ENCODE measurements at regions not wholly inside any gene's neighbourhood (a gene's known extent, or its start where the extent isn't known, plus 50 kb on each side); places are given as distances from the start of the nearest gene placed in this dataset.

GRCh38 chr17:68718465-68718864 is 117.3 kb upstream of the FAM20A start:
- TF ChIP-seq, protein P1, sequence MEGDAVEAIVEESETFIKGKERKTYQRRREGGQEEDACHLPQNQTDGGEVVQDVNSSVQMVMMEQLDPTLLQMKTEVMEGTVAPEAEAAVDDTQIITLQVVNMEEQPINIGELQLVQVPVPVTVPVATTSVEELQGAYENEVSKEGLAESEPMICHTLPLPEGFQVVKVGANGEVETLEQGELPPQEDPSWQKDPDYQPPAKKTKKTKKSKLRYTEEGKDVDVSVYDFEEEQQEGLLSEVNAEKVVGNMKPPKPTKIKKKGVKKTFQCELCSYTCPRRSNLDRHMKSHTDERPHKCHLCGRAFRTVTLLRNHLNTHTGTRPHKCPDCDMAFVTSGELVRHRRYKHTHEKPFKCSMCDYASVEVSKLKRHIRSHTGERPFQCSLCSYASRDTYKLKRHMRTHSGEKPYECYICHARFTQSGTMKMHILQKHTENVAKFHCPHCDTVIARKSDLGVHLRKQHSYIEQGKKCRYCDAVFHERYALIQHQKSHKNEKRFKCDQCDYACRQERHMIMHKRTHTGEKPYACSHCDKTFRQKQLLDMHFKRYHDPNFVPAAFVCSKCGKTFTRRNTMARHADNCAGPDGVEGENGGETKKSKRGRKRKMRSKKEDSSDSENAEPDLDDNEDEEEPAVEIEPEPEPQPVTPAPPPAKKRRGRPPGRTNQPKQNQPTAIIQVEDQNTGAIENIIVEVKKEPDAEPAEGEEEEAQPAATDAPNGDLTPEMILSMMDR (IDR thresholded peaks at IDR 0.05): no peak
- DNase-seq (ENCODE audit: low spot score) (no peak), ATAC-seq (ENCODE audit: insufficient number of reproducible peaks, low FRiP score, low read depth) (no peak)
- H3K4me1 ChIP-seq (ENCODE audit: control insufficient read depth in 1 of 2, low read depth in 2 of 2): no peaks in the 10 kb centered on the region
- no peaks in the 10 kb centered on the region for H3K9me3 ChIP-seq
- H3K36me3 ChIP-seq: no peaks in the 10 kb centered on the region
- no peaks in the 10 kb centered on the region for H3K27me3 ChIP-seq (replicated peaks; ENCODE audit: insufficient read depth)
- no peak overlapping the region for H3K4me3 ChIP-seq
- no peak overlapping the region for H3K27ac ChIP-seq

DNA sequence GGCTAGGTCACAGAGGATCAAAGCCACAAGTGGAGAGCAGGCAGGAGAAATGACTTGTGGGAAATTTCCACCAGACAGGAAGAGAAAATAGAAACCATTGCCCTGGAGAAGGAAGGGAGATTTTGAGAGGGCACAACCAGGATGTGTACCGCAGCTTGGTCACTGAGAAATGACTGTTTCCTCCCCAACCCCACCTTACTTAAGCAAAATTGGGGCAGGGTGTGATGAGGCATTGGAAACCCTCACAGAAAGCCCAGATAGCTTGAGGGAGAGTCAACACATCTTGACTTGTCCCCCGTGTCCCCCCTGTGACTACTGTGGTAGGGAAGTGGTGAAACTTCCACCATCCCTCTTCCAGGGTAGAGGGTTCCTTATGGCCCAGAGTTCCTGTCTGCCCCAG is 113.5 kb upstream of the FAM20A start:
- Histone ChIP-seq H3K9me3 (no peaks in the 10 kb centered on the region), H3K4me3 (no peak overlapping the region), H3K36me3 (no peaks in the 10 kb centered on the region), H3K27me3 (replicated peaks; ENCODE audit: insufficient read depth) (no peaks in the 10 kb centered on the region), H3K27ac (no peak overlapping the region), H3K4me1 (ENCODE audit: control insufficient read depth in 1 of 2, low read depth in 2 of 2) (peaks cover 0 to 15% of the 10 kb centered on the region in 2 donors)
- TF ChIP-seq, protein P1 (IDR thresholded peaks at IDR 0.05): no peak
- DNase-seq (ENCODE audit: low spot score) (no peak), ATAC-seq (ENCODE audit: insufficient number of reproducible peaks, low FRiP score, low read depth) (no peak)

DNA sequence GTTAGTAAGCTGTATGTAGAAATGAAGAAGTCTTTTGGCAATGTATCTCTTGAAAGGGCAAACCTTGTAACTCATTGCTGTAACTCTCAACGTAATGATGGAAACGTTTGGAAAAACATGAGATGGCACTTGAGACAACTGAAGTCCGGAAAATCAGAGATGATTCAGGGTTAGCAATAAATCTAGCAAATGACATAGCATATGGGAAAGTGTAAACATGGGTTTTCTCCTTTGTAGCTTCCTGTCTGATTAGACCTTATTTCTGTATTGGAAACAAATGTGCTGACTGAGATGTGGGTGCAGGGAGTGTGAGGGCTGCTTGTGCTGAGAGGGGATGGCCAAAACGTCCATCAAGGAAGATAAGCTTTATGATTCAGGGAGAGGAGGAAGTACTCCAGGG is 110.7 kb upstream of the FAM20A start:
- DNase-seq (ENCODE audit: low spot score): no peak
- no peak for ATAC-seq (ENCODE audit: insufficient number of reproducible peaks, low FRiP score, low read depth)
- Histone ChIP-seq H3K27me3 (replicated peaks; ENCODE audit: insufficient read depth) (no peaks in the 10 kb centered on the region), H3K4me3 (no peak overlapping the region), H3K4me1 (ENCODE audit: control insufficient read depth in 1 of 2, low read depth in 2 of 2) (peaks cover 0 to 18% of the 10 kb centered on the region in 2 donors), H3K9me3 (no peaks in the 10 kb centered on the region), H3K27ac (no peak overlapping the region), H3K36me3 (no peaks in the 10 kb centered on the region)
- TF ChIP-seq, protein P1 (IDR thresholded peaks at IDR 0.05): no peak

- Histone ChIP-seq H3K27me3 (replicated peaks; ENCODE audit: insufficient read depth) (no peaks in the 10 kb centered on the region), H3K9me3 (no peaks in the 10 kb centered on the region), H3K36me3 (no peaks in the 10 kb centered on the region), H3K4me1 (ENCODE audit: control insufficient read depth in 1 of 2, low read depth in 2 of 2) (peaks cover 0 to 18% of the 10 kb centered on the region in 2 donors), H3K27ac (no peak overlapping the region), H3K4me3 (no peak overlapping the region)
- TF ChIP-seq, protein P1 (IDR thresholded peaks at IDR 0.05): no peak
- ATAC-seq (ENCODE audit: insufficient number of reproducible peaks, low FRiP score, low read depth) (no peak), DNase-seq (ENCODE audit: low spot score) (no peak)
These were observed 109.8 kb upstream of the FAM20A start for GRCh38 chr17:68710976-68711375.

DNA sequence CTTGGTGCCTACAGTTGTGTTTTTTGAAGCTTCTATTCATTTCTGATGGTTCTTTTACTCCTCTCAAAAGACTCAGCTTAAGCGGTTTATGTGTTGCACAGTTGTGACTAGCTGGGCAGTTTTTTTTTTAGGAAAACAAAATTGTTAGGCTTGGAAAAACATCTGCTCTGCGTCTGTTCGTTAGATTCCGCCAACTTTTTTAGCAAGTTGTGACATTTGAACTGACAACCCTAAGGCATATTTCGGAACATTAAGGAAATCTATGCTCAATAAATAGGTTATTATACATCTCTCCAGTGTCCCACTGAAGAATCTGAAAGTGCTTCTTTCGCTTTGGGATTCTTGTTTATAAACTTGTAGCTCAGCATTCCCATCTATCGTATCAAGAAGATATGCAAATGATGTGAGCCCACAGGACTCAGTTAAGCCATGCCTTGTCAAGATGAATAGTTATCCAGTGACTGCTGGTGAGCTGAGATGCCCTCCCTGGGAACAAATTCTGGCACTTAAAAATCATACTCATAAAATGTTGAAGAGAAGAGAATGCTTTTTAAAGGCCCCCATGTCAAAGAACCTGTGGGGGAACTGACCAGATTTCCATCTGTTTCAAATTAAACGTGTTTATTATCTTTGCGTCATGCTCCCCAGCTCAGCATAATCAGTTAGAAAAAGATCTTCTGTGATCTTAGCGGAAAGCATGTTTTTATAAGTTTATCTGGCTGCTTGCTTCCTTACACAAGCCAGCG is 109.0 kb upstream of the FAM20A start:
- Histone ChIP-seq H3K36me3 (no peaks in the 10 kb centered on the region), H3K27me3 (replicated peaks; ENCODE audit: insufficient read depth) (no peaks in the 10 kb centered on the region), H3K27ac (no peak overlapping the region), H3K4me3 (no peak overlapping the region), H3K9me3 (no peaks in the 10 kb centered on the region), H3K4me1 (ENCODE audit: control insufficient read depth in 1 of 2, low read depth in 2 of 2) (peaks cover 0 to 18% of the 10 kb centered on the region in 2 donors)
- TF ChIP-seq, protein P1 (IDR thresholded peaks at IDR 0.05): no peak
- no peak for ATAC-seq (ENCODE audit: insufficient number of reproducible peaks, low FRiP score, low read depth)
- DNase-seq (ENCODE audit: low spot score): no peak

Data from thoracic aorta (tissue), 2 donors.